ENCODE measurements at regions not wholly inside any gene's neighbourhood (a gene's known extent, or its start where the extent isn't known, plus 50 kb on each side); places are given as distances from the start of the nearest gene placed in this dataset.

GRCh38 chr20:60454491-60454890 lies 496.3 kb downstream of the CDH26 start:
- no peak for TF ChIP-seq CTCF (IDR thresholded peaks at IDR 0.05)
- WGBS, 2 donors: 81 to 89% methylated on average over 8 of the region's 8 CpGs
- Histone ChIP-seq H3K4me1 (peaks cover 0 to 12% (median 4%) of the 10 kb centered on the region in 9 donors), H3K9me3 (no peaks in the 10 kb centered on the region), H3K27ac (no peak overlapping the region), H3K4me3 (no peak overlapping the region), H3K27me3 (no peaks in the 10 kb centered on the region), H3K36me3 (no peaks in the 10 kb centered on the region)
- ATAC-seq: no peak
- intact Hi-C loops (cut with DNase I): loop anchor here in 1 of 10 donors (10.0 kb wide), 1 partner anchor 60 kb away; no protein-coding TSS in a partner anchor
- DNase-seq: no peak

- Histone ChIP-seq H3K4me1 (peaks cover 0 to 12% (median 4%) of the 10 kb centered on the region in 9 donors), H3K27me3 (no peaks in the 10 kb centered on the region), H3K27ac (no peak overlapping the region), H3K9me3 (no peaks in the 10 kb centered on the region), H3K4me3 (no peak overlapping the region), H3K36me3 (no peaks in the 10 kb centered on the region)
- no peak for TF ChIP-seq CTCF (IDR thresholded peaks at IDR 0.05)
- WGBS, 2 donors: 39 to 52% methylated on average over 8 of the region's 8 CpGs
- intact Hi-C loops (cut with DNase I): loop anchor here in 1 of 10 donors (10.0 kb wide), 1 partner anchor 60 kb away; no protein-coding TSS in a partner anchor
- DNase-seq (no peak), ATAC-seq (no peak)
Measured at GRCh38 chr20:60455272-60455671, 497.0 kb downstream of the CDH26 start.

- Histone ChIP-seq H3K27me3 (no peaks in the 10 kb centered on the region), H3K36me3 (no peaks in the 10 kb centered on the region), H3K9me3 (peaks cover 0 to 4% (median 0%) of the 10 kb centered on the region in 11 donors), H3K27ac (peak overlapping the region in 4 of 10 donors; percentile 28 to 39 (median 31)), H3K4me3 (no peak overlapping the region), H3K4me1 (peaks cover 0 to 12% (median 4%) of the 10 kb centered on the region in 9 donors)
- intact Hi-C loops (cut with DNase I): loop anchor here in 1 of 10 donors (10.0 kb wide), 1 partner anchor 64 kb away; no protein-coding TSS in a partner anchor
- DNase-seq: peak in 1 of 2 donors; percentile 23
- WGBS, 2 donors: 33 to 52% methylated on average over 3 of the region's 3 CpGs
- peak; percentile 67 to 99 (median 94) for ATAC-seq
- TF ChIP-seq CTCF (IDR thresholded peaks at IDR 0.05): no peak
Measured at GRCh38 chr20:60459212-60459611, 501.0 kb downstream of the CDH26 start.

- Histone ChIP-seq H3K4me3 (no peak overlapping the region), H3K9me3 (peaks cover 0 to 4% (median 0%) of the 10 kb centered on the region in 11 donors), H3K27me3 (no peaks in the 10 kb centered on the region), H3K27ac (no peak overlapping the region), H3K4me1 (peaks cover 0 to 12% (median 4%) of the 10 kb centered on the region in 9 donors), H3K36me3 (no peaks in the 10 kb centered on the region)
- 92 to 96% methylated on average over 2 of the region's 2 CpGs for WGBS, 2 donors
- intact Hi-C loops (cut with DNase I): no loop called here
- ATAC-seq: no peak
- no peak for DNase-seq
- TF ChIP-seq CTCF (IDR thresholded peaks at IDR 0.05): no peak
Measured at GRCh38 chr20:60461993-60462392, 503.8 kb downstream of the CDH26 start.

All from heart right ventricle (tissue), 16 donors.